ENCODE measurements at regions not wholly inside any gene's neighbourhood (a gene's known extent, or its start where the extent isn't known, plus 50 kb on each side); places are given as distances from the start of the nearest gene placed in this dataset.
A peak's percentile ranks its signal among the peaks of the same experiment; 100 is the strongest.

GRCh38 chr15:58331913-58332675, 99.7 kb upstream of the LIPC start:
- TF ChIP-seq, protein P1, sequence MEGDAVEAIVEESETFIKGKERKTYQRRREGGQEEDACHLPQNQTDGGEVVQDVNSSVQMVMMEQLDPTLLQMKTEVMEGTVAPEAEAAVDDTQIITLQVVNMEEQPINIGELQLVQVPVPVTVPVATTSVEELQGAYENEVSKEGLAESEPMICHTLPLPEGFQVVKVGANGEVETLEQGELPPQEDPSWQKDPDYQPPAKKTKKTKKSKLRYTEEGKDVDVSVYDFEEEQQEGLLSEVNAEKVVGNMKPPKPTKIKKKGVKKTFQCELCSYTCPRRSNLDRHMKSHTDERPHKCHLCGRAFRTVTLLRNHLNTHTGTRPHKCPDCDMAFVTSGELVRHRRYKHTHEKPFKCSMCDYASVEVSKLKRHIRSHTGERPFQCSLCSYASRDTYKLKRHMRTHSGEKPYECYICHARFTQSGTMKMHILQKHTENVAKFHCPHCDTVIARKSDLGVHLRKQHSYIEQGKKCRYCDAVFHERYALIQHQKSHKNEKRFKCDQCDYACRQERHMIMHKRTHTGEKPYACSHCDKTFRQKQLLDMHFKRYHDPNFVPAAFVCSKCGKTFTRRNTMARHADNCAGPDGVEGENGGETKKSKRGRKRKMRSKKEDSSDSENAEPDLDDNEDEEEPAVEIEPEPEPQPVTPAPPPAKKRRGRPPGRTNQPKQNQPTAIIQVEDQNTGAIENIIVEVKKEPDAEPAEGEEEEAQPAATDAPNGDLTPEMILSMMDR (IDR thresholded peaks at IDR 0.05) = no peak
- TF ChIP-seq POLR2AphosphoS5 (IDR thresholded peaks at IDR 0.05) = peak; percentile 93 to 99 (median 99)
- TF ChIP-seq POLR2A (IDR thresholded peaks at IDR 0.05) = no peak

Data from breast epithelium (tissue), 3 donors.